ENCODE measurements at regions not wholly inside any gene's neighbourhood (a gene's known extent, or its start where the extent isn't known, plus 50 kb on each side); places are given as distances from the start of the nearest gene placed in this dataset.

- TF ChIP-seq FOXM1 (CRISPR knock-in tag; IDR thresholded peaks at IDR 0.05) = no peak
- no peak for TF ChIP-seq BCL3 (CRISPR knock-in tag; IDR thresholded peaks at IDR 0.05)
- TF ChIP-seq HMGXB4 (CRISPR knock-in tag; IDR thresholded peaks at IDR 0.05; ENCODE audit: borderline replicate concordance in 1 of 2, low read depth in 1 of 2) = no peak
Measured at GRCh38 chr11:116424615-116425261, 348.0 kb downstream of the BUD13 start.

Data from HepG2 (cell line).